22Rv1 (cell line): ENCODE measurements at regions not wholly inside any gene's neighbourhood (a gene's known extent, or its start where the extent isn't known, plus 50 kb on each side); places are given as distances from the start of the nearest gene placed in this dataset.

Source experiments
- H3K27ac ChIP-seq: fragments of 450-650 bp; 2 replicates; pipeline ENCODE4 v1.5.1; 2017
- CTCF ChIP-seq: fragments of 450-650 bp; IDR thresholded peaks from 2 replicates; pipeline ENCODE4 v1.5.1; 2017; ENCODE audit warnings: mild to moderate bottlenecking
- ZFX ChIP-seq: fragments of 450-650 bp; IDR thresholded peaks from 2 replicates; pipeline ENCODE4 v1.6.1; 2017; ENCODE audit warnings: antibody characterized with exemption, borderline replicate concordance

DNA sequence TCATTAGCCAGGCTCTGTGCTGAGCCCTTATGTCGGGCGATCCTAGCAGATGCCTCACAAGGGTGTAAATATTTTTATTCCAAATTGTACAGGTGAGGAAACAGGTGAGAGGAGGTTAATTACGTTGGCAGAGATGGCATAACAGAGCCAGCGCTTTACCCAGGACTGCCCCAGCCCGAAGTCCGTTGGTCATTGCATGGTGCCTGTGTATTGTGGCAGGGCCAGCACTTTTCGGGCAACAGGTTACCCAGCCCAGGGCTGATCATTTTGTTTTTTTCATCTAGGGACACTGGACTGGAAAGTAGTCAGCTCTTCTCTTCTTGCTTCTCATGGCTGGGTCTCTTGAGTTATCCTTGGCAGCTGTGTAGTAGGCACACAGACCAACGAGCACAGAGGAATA, 202.2 kb upstream of the NAV2 start:
- no peak for TF ChIP-seq ZFX
- TF ChIP-seq CTCF, result no peak
- no peak overlapping the region for H3K27ac ChIP-seq

- TF ChIP-seq CTCF (no peak), ZFX (no peak)
Measured at GRCh38 chr11:19509215-19509614, 203.4 kb upstream of the NAV2 start.

DNA sequence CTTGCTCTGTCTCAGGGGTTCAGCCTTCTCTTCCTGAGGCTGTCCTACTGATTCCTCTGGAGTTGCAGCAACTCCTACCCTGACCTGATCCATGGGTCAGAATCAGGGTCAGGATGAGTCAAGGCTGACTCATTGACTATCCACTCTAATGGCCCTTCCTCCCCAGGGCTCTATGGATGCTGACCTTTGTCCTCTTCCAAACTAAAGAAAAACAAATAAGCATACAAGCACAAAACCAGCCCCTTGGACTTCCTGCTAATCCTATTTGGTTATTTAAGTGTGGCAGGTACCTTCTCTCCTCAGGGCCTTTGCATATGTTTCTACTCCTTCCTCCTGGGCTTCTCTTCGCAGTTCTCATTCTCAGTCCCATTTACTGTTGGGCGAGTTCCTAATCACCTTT, 204.5 kb upstream of the NAV2 start:
- no peak overlapping the region for H3K27ac ChIP-seq
- TF ChIP-seq CTCF (no peak), ZFX (no peak)

More at GRCh38 chr11:19509215-19509614, 203.4 kb upstream of the NAV2 start:
- H3K27ac ChIP-seq, result no peak overlapping the region

DNA sequence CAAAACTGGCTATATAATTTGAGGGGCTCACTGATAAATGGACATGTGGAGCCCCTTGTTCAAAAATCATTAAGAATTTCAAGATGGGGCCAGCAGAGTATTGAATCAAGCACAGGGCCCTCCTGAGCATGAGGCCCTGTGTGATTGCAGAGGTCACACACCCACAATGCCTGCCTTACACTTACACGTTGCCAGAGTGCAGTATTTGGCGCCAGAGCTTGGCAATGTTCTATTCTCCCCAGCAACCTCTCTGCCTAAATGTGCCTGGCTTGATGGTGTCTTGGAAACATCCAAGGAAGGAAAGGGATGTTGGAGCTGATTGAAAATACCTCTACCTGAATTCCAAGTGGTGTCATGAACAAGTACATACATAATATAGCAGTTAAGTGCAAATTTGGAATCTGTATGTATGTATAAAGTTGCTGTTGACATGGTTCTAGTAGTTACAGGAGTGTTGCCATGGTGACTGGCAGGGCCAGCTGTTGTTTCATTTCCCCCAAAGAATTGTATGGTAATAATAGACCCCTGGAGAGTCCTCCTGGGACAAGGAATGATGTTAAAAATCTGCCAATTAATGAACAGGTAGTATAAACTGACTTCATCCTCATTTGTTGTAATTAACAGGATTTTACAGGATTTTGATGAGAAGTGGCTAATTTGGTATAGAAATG, 205.7 kb upstream of the NAV2 start:
- TF ChIP-seq ZFX (no peak), CTCF (no peak)
- no peak overlapping the region for H3K27ac ChIP-seq

DNA sequence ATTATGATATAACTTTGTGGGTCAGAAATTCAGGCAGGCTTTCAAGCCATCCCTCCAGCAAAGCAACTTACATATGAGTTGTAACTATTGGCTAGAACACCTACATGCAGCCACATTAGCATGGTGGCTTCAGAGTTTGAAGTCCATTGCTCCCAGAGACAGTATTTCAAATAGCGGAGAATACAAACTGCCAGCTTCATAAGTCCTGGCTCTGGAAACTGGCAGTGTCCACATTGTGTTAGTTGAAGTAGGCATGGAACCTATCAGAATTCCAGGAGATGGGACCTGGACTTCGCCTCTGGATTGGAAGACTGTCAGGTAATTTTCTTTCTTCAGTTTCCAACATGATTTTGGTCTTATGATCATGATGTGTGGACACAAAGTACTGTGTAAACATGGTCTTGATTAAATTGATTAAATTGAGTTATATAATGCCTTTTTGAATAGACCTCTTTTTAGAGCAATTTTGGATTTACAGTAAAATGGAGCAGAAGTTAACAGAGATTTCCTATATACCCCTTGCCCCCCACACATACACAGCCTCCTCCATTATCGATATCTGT, 209.9 kb upstream of the NAV2 start:
- no peak for TF ChIP-seq ZFX
- TF ChIP-seq CTCF, result no peak
- no peak overlapping the region for H3K27ac ChIP-seq

GRCh38 chr11:19501631-19502030, 211.0 kb upstream of the NAV2 start:
- TF ChIP-seq CTCF, result no peak
- no peak overlapping the region for H3K27ac ChIP-seq

- TF ChIP-seq ZFX, result no peak
- no peak for TF ChIP-seq CTCF
- no peak overlapping the region for H3K27ac ChIP-seq
Measured at GRCh38 chr11:19499999-19500398, 212.6 kb upstream of the NAV2 start.
